ENCODE measurements at regions not wholly inside any gene's neighbourhood (a gene's known extent, or its start where the extent isn't known, plus 50 kb on each side); places are given as distances from the start of the nearest gene placed in this dataset.

DNA sequence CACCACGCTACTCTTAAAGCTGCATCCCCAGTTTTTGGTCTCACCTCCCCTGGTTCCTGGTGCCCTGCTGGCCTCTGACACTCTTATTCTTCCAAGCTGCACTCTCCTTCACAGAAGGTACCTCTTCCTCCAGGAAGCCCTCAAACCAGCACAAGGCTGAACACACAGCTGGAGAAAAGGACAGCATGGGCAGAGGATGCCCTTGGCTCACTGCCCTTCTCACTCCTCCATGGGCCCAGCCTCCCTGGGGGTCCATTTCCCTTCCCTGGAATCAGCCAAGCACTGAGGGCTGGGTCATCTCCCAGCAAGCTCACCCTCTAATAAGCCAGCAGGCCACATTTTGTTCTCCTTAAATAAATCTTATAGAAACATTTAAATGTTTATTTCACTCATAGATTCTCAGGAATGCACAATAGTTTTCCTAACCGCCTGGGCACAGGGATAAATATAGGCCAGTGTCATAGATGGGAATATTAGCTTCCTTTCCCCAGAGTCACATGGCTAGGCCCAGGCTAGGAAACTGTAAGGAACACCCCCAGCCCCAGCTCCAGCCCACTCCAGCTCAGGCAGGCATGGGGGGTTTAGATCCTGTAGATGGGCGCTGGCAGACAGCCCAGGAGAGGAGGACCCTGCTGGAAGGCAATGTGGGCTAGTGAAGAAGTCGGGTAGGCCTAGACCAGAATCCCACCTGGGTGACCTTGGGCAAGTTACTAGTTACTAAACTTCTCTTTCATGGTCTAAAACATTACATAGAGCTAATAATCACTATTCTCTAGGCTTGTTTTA is 51.5 kb downstream of the IRAG1 start:
- no peak overlapping the region for H3K4me3 ChIP-seq (ENCODE audit: control insufficient read depth, low read depth, low read length)
- TF ChIP-seq, protein P1, sequence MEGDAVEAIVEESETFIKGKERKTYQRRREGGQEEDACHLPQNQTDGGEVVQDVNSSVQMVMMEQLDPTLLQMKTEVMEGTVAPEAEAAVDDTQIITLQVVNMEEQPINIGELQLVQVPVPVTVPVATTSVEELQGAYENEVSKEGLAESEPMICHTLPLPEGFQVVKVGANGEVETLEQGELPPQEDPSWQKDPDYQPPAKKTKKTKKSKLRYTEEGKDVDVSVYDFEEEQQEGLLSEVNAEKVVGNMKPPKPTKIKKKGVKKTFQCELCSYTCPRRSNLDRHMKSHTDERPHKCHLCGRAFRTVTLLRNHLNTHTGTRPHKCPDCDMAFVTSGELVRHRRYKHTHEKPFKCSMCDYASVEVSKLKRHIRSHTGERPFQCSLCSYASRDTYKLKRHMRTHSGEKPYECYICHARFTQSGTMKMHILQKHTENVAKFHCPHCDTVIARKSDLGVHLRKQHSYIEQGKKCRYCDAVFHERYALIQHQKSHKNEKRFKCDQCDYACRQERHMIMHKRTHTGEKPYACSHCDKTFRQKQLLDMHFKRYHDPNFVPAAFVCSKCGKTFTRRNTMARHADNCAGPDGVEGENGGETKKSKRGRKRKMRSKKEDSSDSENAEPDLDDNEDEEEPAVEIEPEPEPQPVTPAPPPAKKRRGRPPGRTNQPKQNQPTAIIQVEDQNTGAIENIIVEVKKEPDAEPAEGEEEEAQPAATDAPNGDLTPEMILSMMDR (IDR thresholded peaks at IDR 0.05; ENCODE audit: control insufficient read depth, insufficient read depth, low read depth, low read length, missing control alignments) = no peak
- no peak for DNase-seq (ENCODE audit: low read depth)

DNA sequence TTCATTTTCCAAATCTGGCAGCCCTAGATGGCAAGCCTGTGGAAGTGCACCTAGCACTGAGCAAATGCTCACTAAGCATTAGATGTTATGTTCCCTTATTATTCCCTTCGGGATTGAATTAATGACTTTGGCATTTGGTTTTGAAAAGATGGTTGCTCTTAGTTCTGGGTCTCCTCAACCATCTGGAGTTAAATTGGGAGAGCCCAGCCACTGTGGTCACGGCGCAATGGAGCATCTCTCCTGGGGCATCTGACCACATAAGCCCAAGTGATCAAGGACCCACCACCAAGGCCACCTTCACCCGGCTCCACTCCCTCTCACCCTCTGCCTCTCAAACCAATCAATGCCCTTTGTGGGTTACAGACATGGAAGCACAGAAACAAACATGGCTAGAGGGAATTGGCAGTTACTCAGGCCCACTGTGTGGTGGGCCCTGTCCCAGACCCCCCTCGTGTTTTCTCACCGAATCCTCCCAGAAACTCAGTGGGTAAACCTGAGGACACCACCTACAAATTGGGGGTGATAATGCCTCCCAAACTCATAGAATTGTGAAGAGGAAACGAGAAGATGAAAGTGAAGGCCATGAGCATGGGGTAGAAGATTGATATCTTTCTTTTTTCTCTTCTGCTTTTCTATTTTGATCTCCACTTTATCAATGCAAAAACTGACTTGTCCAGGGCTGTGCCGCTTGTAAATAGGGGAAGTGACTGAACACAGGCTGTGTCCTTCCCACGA is 52.2 kb downstream of the IRAG1 start:
- TF ChIP-seq, protein P1 (IDR thresholded peaks at IDR 0.05; ENCODE audit: control insufficient read depth, insufficient read depth, low read depth, low read length, missing control alignments) = no peak
- DNase-seq (ENCODE audit: low read depth) = no peak
- no peak overlapping the region for H3K4me3 ChIP-seq (ENCODE audit: control insufficient read depth, low read depth, low read length)

GRCh38 chr11:10640308-10640707 is 53.2 kb downstream of the IRAG1 start:
- DNase-seq (ENCODE audit: low read depth) = no peak
- no peak overlapping the region for H3K4me3 ChIP-seq (ENCODE audit: control insufficient read depth, low read depth, low read length)
- TF ChIP-seq, protein P1 (IDR thresholded peaks at IDR 0.05; ENCODE audit: control insufficient read depth, insufficient read depth, low read depth, low read length, missing control alignments) = no peak

DNA sequence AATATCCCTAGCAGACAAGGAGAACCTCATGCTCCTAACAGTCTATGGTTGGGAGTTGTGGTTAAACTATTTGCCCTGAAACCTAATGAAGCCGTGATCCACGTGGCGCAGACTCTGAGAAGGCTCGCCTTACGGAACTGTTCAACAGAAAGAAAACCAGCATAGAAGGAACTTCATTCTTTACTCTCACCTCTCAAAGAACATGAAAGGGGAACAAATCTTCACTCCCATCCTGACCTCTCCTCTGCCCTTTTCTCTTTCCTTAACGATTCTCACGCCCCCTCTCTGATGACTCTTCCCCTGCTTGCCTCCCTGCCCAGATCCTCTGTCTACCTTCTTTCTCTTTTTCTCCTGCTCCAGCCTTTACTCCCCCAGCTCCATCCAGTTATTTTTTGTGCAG is 54.2 kb downstream of the IRAG1 start:
- no peak overlapping the region for H3K4me3 ChIP-seq (ENCODE audit: control insufficient read depth, low read depth, low read length)
- DNase-seq (ENCODE audit: low read depth) = no peak
- TF ChIP-seq, protein P1 (IDR thresholded peaks at IDR 0.05; ENCODE audit: control insufficient read depth, insufficient read depth, low read depth, low read length, missing control alignments) = no peak

DNA sequence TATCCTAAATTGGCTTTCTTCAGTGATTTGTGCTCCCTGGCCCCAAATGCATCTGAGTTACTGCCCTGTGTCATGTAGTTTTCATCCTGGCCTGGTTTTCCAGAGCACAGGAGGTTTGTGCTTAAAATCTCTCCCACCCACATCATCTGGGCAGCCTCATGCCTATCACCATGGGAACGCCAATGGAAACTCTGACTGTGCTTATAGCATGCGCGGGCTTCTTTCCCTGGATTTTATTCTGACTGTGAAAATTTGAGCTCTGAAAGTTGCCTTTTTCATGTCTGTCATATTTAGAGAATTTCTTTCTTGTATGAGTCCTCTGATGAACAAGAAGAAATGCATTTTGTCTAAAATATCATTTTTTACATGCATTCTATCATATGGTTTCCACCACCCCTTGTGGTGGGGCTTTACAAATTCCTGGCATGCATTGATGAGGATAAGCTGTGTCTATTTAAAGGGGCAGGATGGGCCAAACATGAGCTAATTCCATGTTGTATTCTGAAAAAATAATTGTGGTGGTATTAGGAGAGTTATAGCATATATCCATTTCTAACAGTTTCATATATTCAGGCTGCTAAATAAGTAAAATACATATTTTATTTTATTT is 55.1 kb downstream of the IRAG1 start:
- no peak overlapping the region for H3K4me3 ChIP-seq (ENCODE audit: control insufficient read depth, low read depth, low read length)
- TF ChIP-seq, protein P1 (IDR thresholded peaks at IDR 0.05; ENCODE audit: control insufficient read depth, insufficient read depth, low read depth, low read length, missing control alignments) = peak; percentile 6
- DNase-seq (ENCODE audit: low read depth) = no peak

- TF ChIP-seq, protein P1 (IDR thresholded peaks at IDR 0.05; ENCODE audit: control insufficient read depth, insufficient read depth, low read depth, low read length, missing control alignments) = no peak
- H3K4me3 ChIP-seq (ENCODE audit: control insufficient read depth, low read depth, low read length) = no peak overlapping the region
- no peak for DNase-seq (ENCODE audit: low read depth)
Observed at GRCh38 chr11:10637731-10638151, 55.8 kb downstream of the IRAG1 start.
